ENCODE measurements at regions not wholly inside any gene's neighbourhood (a gene's known extent, or its start where the extent isn't known, plus 50 kb on each side); places are given as distances from the start of the nearest gene placed in this dataset.

- no peak for DNase-seq
Measured at GRCh38 chr2:180443888-180444287, 436.8 kb upstream of the CWC22 start.

GRCh38 chr2:180442860-180443644 lies 436.0 kb upstream of the CWC22 start:
- DNase-seq, result no peak

- no peak for DNase-seq
Measured at GRCh38 chr2:180419212-180419611, 412.1 kb upstream of the CWC22 start.

GRCh38 chr2:180416627-180417026 lies 409.5 kb upstream of the CWC22 start:
- DNase-seq, result no peak

- no peak for DNase-seq
Measured at GRCh38 chr2:180413336-180413735, 406.2 kb upstream of the CWC22 start.

- DNase-seq, result no peak
Measured at GRCh38 chr2:180412219-180412618, 405.1 kb upstream of the CWC22 start.

- DNase-seq, result no peak
Measured at GRCh38 chr2:180411661-180412060, 404.6 kb upstream of the CWC22 start.

- DNase-seq, result no peak
Measured at GRCh38 chr2:180406687-180407086, 399.6 kb upstream of the CWC22 start.

GRCh38 chr2:180405520-180405919 lies 398.4 kb upstream of the CWC22 start:
- no peak for DNase-seq

- DNase-seq, result no peak
Measured at GRCh38 chr2:180394305-180394704, 387.2 kb upstream of the CWC22 start.

- no peak for DNase-seq
Measured at GRCh38 chr2:180385601-180386201, 378.6 kb upstream of the CWC22 start.

- no peak for DNase-seq
Measured at GRCh38 chr2:180376066-180376465, 369.0 kb upstream of the CWC22 start.

- no peak for DNase-seq
Measured at GRCh38 chr2:180374502-180375281, 367.6 kb upstream of the CWC22 start.

GRCh38 chr2:180370511-180371205 lies 363.6 kb upstream of the CWC22 start:
- DNase-seq, result no peak

GRCh38 chr2:180368881-180369280 lies 361.8 kb upstream of the CWC22 start:
- DNase-seq, result no peak

- no peak for DNase-seq
Measured at GRCh38 chr2:180367815-180368214, 360.7 kb upstream of the CWC22 start.

- no peak for DNase-seq
Measured at GRCh38 chr2:180366481-180366880, 359.4 kb upstream of the CWC22 start.

- no peak for DNase-seq
Measured at GRCh38 chr2:180364719-180365118, 357.6 kb upstream of the CWC22 start.

- no peak for DNase-seq
Measured at GRCh38 chr2:180360283-180360618, 353.2 kb upstream of the CWC22 start.

- DNase-seq, result peak; percentile 22
Measured at GRCh38 chr2:180359522-180360282, 352.6 kb upstream of the CWC22 start.

- DNase-seq, result no peak
Measured at GRCh38 chr2:180358458-180358857, 351.4 kb upstream of the CWC22 start.

- no peak for DNase-seq
Measured at GRCh38 chr2:180356676-180357075, 349.6 kb upstream of the CWC22 start.

GRCh38 chr2:180352620-180353019 lies 345.5 kb upstream of the CWC22 start:
- DNase-seq, result no peak
